ENCODE measurements at regions not wholly inside any gene's neighbourhood (a gene's known extent, or its start where the extent isn't known, plus 50 kb on each side); places are given as distances from the start of the nearest gene placed in this dataset.

- intact Hi-C loops (cut with micrococcal nuclease): no loop called here
- Mint-ChIP-seq H3K4me3 (no peak overlapping the region), H3K27me3 (no peaks in the 10 kb centered on the region), H3K9me3 (no peaks in the 10 kb centered on the region), H3K4me1 (no peaks in the 10 kb centered on the region), H3K27ac (no peak overlapping the region), H3K36me3 (ENCODE audit: low read depth) (no peaks in the 10 kb centered on the region)
- ChIA-PET POLR2A (no interaction called here), CTCF (no interaction called here)
- TF ChIP-seq, protein P1, sequence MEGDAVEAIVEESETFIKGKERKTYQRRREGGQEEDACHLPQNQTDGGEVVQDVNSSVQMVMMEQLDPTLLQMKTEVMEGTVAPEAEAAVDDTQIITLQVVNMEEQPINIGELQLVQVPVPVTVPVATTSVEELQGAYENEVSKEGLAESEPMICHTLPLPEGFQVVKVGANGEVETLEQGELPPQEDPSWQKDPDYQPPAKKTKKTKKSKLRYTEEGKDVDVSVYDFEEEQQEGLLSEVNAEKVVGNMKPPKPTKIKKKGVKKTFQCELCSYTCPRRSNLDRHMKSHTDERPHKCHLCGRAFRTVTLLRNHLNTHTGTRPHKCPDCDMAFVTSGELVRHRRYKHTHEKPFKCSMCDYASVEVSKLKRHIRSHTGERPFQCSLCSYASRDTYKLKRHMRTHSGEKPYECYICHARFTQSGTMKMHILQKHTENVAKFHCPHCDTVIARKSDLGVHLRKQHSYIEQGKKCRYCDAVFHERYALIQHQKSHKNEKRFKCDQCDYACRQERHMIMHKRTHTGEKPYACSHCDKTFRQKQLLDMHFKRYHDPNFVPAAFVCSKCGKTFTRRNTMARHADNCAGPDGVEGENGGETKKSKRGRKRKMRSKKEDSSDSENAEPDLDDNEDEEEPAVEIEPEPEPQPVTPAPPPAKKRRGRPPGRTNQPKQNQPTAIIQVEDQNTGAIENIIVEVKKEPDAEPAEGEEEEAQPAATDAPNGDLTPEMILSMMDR (IDR thresholded peaks at IDR 0.05): no peak
- no peak for DNase-seq
- no peak for ATAC-seq (ENCODE audit: low read depth)
These were observed 611.8 kb upstream of the KLF4 start for GRCh38 chr9:108101410-108101809.

DNA sequence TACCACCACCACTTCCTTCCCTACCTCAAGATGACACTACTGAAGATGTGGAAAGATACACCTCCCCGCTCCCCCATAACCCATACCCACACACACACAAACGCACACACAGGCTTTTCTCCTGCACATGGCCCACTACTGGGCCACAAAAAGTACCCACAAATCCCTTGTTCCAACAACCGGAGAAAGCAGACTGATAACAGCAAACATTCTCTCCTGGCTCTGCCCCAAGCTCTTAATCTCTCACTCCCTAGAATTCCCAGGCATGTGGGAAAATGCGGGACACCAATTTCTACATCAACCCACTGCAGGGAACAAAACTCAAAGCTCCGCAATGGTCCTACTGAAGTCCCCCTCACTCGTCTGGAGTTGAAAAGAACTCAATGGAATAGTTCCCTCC is 611.0 kb upstream of the KLF4 start:
- Mint-ChIP-seq H3K27ac (no peak overlapping the region), H3K27me3 (no peaks in the 10 kb centered on the region), H3K36me3 (ENCODE audit: low read depth) (no peaks in the 10 kb centered on the region), H3K4me1 (no peaks in the 10 kb centered on the region), H3K4me3 (no peak overlapping the region), H3K9me3 (no peaks in the 10 kb centered on the region)
- intact Hi-C loops (cut with micrococcal nuclease): no loop called here
- ATAC-seq (ENCODE audit: low read depth) (no peak), DNase-seq (no peak)
- TF ChIP-seq, protein P1 (IDR thresholded peaks at IDR 0.05): no peak
- ChIA-PET CTCF (no interaction called here), POLR2A (no interaction called here)

GRCh38 chr9:108099854-108100253 is 610.3 kb upstream of the KLF4 start:
- Mint-ChIP-seq H3K36me3 (ENCODE audit: low read depth) (no peaks in the 10 kb centered on the region), H3K27ac (no peak overlapping the region), H3K27me3 (no peaks in the 10 kb centered on the region), H3K4me1 (no peaks in the 10 kb centered on the region), H3K9me3 (no peaks in the 10 kb centered on the region), H3K4me3 (no peak overlapping the region)
- CTCF ChIA-PET: no interaction called here
- DNase-seq (no peak), ATAC-seq (ENCODE audit: low read depth) (no peak)
- POLR2A ChIA-PET: no interaction called here
- intact Hi-C loops (cut with micrococcal nuclease): no loop called here
- TF ChIP-seq, protein P1 (IDR thresholded peaks at IDR 0.05): no peak

DNA sequence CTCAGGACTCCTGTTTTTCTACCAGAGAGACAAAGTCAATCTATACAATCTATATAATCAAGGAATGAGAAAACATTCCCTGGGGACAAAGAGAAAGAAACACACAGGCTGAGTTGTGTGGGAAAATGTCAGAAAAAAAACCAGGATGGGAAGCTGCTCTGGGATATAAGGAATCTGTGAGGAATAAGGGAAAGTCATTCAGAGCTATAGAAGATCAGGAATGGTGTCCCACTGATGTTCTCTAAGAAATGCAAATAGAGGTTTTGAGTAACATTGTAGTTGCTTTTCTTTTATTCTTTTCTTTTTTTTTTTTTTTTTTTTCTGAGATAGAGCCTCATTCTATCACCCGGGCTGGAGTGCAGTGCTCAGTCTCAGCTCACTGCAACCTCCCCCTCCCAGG is 605.9 kb upstream of the KLF4 start:
- Mint-ChIP-seq H3K9me3 (peaks cover 2% of the 10 kb centered on the region), H3K27ac (no peak overlapping the region), H3K4me3 (no peak overlapping the region), H3K36me3 (ENCODE audit: low read depth) (no peaks in the 10 kb centered on the region), H3K4me1 (no peaks in the 10 kb centered on the region), H3K27me3 (no peaks in the 10 kb centered on the region)
- intact Hi-C loops (cut with micrococcal nuclease): no loop called here
- CTCF ChIA-PET: no interaction called here
- DNase-seq (no peak), ATAC-seq (ENCODE audit: low read depth) (no peak)
- POLR2A ChIA-PET: no interaction called here
- TF ChIP-seq, protein P1 (IDR thresholded peaks at IDR 0.05): no peak

DNA sequence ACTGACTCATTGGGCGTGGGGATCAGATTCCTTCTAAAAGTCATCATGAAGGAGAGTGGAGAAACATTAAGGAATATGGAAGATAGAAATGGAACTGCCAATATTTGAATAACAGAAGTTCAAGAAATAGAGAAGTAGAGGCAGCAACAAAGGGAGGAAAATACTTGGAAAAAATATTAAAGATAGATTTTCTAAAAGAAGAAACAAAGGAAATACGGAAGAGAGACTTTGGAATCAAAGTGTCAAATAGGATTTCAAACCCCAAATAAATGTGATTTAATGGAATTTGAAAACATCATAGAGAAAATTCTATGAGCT is 605.1 kb upstream of the KLF4 start:
- Mint-ChIP-seq H3K4me1 (no peaks in the 10 kb centered on the region), H3K27me3 (no peaks in the 10 kb centered on the region), H3K4me3 (no peak overlapping the region), H3K36me3 (ENCODE audit: low read depth) (no peaks in the 10 kb centered on the region), H3K27ac (no peak overlapping the region), H3K9me3 (peaks cover 2% of the 10 kb centered on the region)
- TF ChIP-seq, protein P1 (IDR thresholded peaks at IDR 0.05): no peak
- DNase-seq (no peak), ATAC-seq (ENCODE audit: low read depth) (no peak)
- POLR2A ChIA-PET: no interaction called here
- CTCF ChIA-PET: no interaction called here
- intact Hi-C loops (cut with micrococcal nuclease): no loop called here
